KMS-11 (cell line): ENCODE measurements at regions not wholly inside any gene's neighbourhood (a gene's known extent, or its start where the extent isn't known, plus 50 kb on each side); places are given as distances from the start of the nearest gene placed in this dataset.

Source experiments
- H2AFZ ChIP-seq: fragments of 200-600 bp; sonication (generic); 2 replicates; pipeline ENCODE4 v1.6.1; 2016; ENCODE audit warnings: antibody characterized with exemption, mixed run types, low read depth
- H3K27ac ChIP-seq: fragments of 200-600 bp; sonication (generic); 2 replicates; pipeline ENCODE4 v1.6.1; 2016; ENCODE audit warnings: mild to moderate bottlenecking, mixed run types
- H3K27me3 ChIP-seq: fragments of 200-600 bp; sonication (generic); 2 replicates; pipeline ENCODE4 v1.6.1; 2017; ENCODE audit warnings: mild to moderate bottlenecking, low read depth, mixed run types, moderate library complexity; ENCODE audit not compliant: insufficient read depth
- H3K36me3 ChIP-seq: fragments of 200-600 bp; sonication (generic); 2 replicates; pipeline ENCODE4 v1.6.1; 2017; ENCODE audit warnings: mild to moderate bottlenecking, mixed run types; ENCODE audit not compliant: insufficient read depth
- H3K4me1 ChIP-seq: fragments of 200-600 bp; sonication (generic); 2 replicates; pipeline ENCODE4 v1.6.1; 2016; ENCODE audit warnings: mild to moderate bottlenecking, low read depth, mixed run types; ENCODE audit not compliant: poor library complexity, severe bottlenecking
- H3K4me2 ChIP-seq: fragments of 200-600 bp; sonication (generic); 2 replicates; pipeline ENCODE4 v1.7.0; 2016; ENCODE audit warnings: mild to moderate bottlenecking, mixed run types
- H3K4me3 ChIP-seq: fragments of 200-600 bp; sonication (generic); IDR thresholded peaks from 2 replicates; pipeline ENCODE4 v1.6.1; 2017; ENCODE audit warnings: low read depth, low read length, mixed read lengths; ENCODE audit not compliant: insufficient read depth
- H3K79me2 ChIP-seq: fragments of 200-600 bp; sonication (generic); 2 replicates; pipeline ENCODE4 v1.6.1; 2016; ENCODE audit warnings: low read depth, mixed run types; ENCODE audit not compliant: insufficient read depth
- H3K9ac ChIP-seq: fragments of 200-600 bp; sonication (generic); 2 replicates; pipeline ENCODE4 v1.6.1; 2016; ENCODE audit warnings: mild to moderate bottlenecking, mixed run types
- H4K20me1 ChIP-seq: fragments of 200-600 bp; sonication (generic); 2 replicates; pipeline ENCODE4 v1.6.1; 2016; ENCODE audit warnings: mild to moderate bottlenecking, mixed run types; ENCODE audit not compliant: insufficient read depth
- CTCF ChIP-seq: fragments of 200-600 bp; sonication (generic); conservative IDR thresholded peaks from 2 replicates; pipeline ENCODE4 v1.6.1; 2017; ENCODE audit warnings: low read depth, mild to moderate bottlenecking, antibody characterized with exemption, low read length, moderate library complexity, mixed read lengths

GRCh38 chr6:139557547-139557946, 183.1 kb upstream of the CITED2 start:
- H3K4me2 ChIP-seq = no peak overlapping the region

GRCh38 chr6:139556532-139556931, 182.1 kb upstream of the CITED2 start:
- H3K27me3 ChIP-seq = no peaks in the 10 kb centered on the region
- no peak overlapping the region for H3K4me2 ChIP-seq
- H3K9ac ChIP-seq = no peak overlapping the region
- no peak overlapping the region for H3K27ac ChIP-seq
- H4K20me1 ChIP-seq = no peaks in the 10 kb centered on the region
- no peak overlapping the region for H3K4me3 ChIP-seq
- H3K79me2 ChIP-seq = no peaks in the 10 kb centered on the region
- no peak overlapping the region for H2AFZ ChIP-seq
- no peaks in the 10 kb centered on the region for H3K36me3 ChIP-seq
- no peak for TF ChIP-seq CTCF
- no peaks in the 10 kb centered on the region for H3K4me1 ChIP-seq

More at GRCh38 chr6:139557547-139557946, 183.1 kb upstream of the CITED2 start:
- Histone ChIP-seq H3K4me1 (no peaks in the 10 kb centered on the region), H4K20me1 (no peaks in the 10 kb centered on the region), H3K36me3 (no peaks in the 10 kb centered on the region), H3K79me2 (no peaks in the 10 kb centered on the region), H3K4me3 (no peak overlapping the region), H3K27me3 (no peaks in the 10 kb centered on the region), H3K9ac (no peak overlapping the region), H2AFZ (no peak overlapping the region), H3K27ac (no peak overlapping the region)
- TF ChIP-seq CTCF = no peak

GRCh38 chr6:139553916-139554315, 179.5 kb upstream of the CITED2 start:
- Histone ChIP-seq H3K4me2 (no peak overlapping the region), H3K9ac (no peak overlapping the region), H3K79me2 (no peaks in the 10 kb centered on the region), H2AFZ (no peak overlapping the region), H4K20me1 (no peaks in the 10 kb centered on the region), H3K27ac (no peak overlapping the region), H3K4me1 (no peaks in the 10 kb centered on the region), H3K36me3 (no peaks in the 10 kb centered on the region), H3K27me3 (no peaks in the 10 kb centered on the region), H3K4me3 (no peak overlapping the region)
- TF ChIP-seq CTCF = no peak

GRCh38 chr6:139551376-139551775, 176.9 kb upstream of the CITED2 start:
- no peak overlapping the region for H3K4me3 ChIP-seq
- no peaks in the 10 kb centered on the region for H4K20me1 ChIP-seq
- no peaks in the 10 kb centered on the region for H3K79me2 ChIP-seq
- H3K4me1 ChIP-seq = no peaks in the 10 kb centered on the region
- H3K4me2 ChIP-seq = no peak overlapping the region
- TF ChIP-seq CTCF = no peak
- H3K27ac ChIP-seq = no peak overlapping the region
- H2AFZ ChIP-seq = no peak overlapping the region
- no peaks in the 10 kb centered on the region for H3K36me3 ChIP-seq
- no peak overlapping the region for H3K9ac ChIP-seq
- H3K27me3 ChIP-seq = no peaks in the 10 kb centered on the region
